ENCODE measurements at regions not wholly inside any gene's neighbourhood (a gene's known extent, or its start where the extent isn't known, plus 50 kb on each side); places are given as distances from the start of the nearest gene placed in this dataset.

DNA sequence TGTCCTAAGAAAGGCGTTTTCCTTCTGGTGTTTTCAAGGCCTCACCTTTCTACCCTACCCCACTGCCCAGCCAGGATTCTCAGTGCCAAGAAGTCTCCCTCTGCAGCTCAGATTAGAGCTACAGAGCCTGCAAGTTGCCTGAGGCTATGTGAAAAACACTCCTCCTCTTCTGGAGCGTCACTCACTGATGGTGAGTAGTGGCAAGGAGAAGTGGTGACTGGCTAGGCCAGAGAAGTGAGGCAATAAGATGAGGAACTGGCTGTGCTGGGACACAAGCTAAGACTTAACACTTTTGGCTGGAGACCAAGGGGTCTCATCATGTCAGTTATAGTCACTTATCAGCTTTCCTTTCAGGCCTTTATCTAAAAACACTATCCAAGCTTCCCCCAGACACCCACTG lies 86.7 kb upstream of the PRKAR2B start:
- Histone ChIP-seq H3K27ac (ENCODE audit: low read depth, low read length) (no peak overlapping the region), H3K36me3 (ENCODE audit: control insufficient read depth, insufficient read depth, low read length) (no peaks in the 10 kb centered on the region), H3K9me3 (ENCODE audit: control insufficient read depth, low read length) (no peaks in the 10 kb centered on the region), H3K4me1 (ENCODE audit: control insufficient read depth, insufficient read depth, low read length) (no peaks in the 10 kb centered on the region), H3K9ac (ENCODE audit: extremely low read depth, low read length, poor library complexity, severe bottlenecking) (no peak overlapping the region), H3K4me3 (ENCODE audit: low read length) (no peak overlapping the region), H3K27me3 (ENCODE audit: control insufficient read depth, insufficient read depth, low read length, poor library complexity, severe bottlenecking) (no peaks in the 10 kb centered on the region)
- no peaks in the 10 kb centered on the region for H3K36me3 Mint-ChIP-seq (ENCODE audit: low read depth)
- H3K4me1 Mint-ChIP-seq = peaks cover 2% of the 10 kb centered on the region
- DNase-seq = no peak
- H3K27me3 Mint-ChIP-seq (ENCODE audit: insufficient read depth) = no peaks in the 10 kb centered on the region
- H3K4me3 Mint-ChIP-seq = no peak overlapping the region
- TF ChIP-seq, protein P1, sequence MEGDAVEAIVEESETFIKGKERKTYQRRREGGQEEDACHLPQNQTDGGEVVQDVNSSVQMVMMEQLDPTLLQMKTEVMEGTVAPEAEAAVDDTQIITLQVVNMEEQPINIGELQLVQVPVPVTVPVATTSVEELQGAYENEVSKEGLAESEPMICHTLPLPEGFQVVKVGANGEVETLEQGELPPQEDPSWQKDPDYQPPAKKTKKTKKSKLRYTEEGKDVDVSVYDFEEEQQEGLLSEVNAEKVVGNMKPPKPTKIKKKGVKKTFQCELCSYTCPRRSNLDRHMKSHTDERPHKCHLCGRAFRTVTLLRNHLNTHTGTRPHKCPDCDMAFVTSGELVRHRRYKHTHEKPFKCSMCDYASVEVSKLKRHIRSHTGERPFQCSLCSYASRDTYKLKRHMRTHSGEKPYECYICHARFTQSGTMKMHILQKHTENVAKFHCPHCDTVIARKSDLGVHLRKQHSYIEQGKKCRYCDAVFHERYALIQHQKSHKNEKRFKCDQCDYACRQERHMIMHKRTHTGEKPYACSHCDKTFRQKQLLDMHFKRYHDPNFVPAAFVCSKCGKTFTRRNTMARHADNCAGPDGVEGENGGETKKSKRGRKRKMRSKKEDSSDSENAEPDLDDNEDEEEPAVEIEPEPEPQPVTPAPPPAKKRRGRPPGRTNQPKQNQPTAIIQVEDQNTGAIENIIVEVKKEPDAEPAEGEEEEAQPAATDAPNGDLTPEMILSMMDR (conservative IDR thresholded peaks at IDR 0.05) = no peak
- no peak overlapping the region for H3K27ac Mint-ChIP-seq
- no peaks in the 10 kb centered on the region for H3K9me3 Mint-ChIP-seq
- 89 to 100% methylated on average over 1 to 2 of the region's 2 CpGs for WGBS, 2 experiments (ENCODE audit: insufficient coverage in 1 of 2, insufficient read length in 1 of 2)

DNA sequence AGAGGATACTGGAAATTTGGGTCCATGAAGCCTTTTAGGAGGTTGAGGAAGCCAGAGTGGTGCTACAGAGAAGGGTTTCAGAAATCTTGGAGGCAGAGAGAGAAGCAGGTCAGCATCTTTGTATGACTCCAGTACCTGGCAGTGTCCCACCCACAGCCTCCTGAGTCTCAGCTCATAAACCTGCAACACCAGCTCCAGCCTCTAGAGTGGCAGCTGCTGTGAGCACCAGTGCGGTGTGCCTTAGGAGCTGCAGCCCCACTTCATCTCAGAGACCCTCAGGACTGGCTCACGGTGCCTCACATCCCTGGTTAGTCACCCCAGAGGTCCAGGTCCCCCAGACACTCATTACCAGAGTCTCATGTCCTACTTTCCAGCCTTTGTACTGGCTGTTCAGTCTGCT lies 84.8 kb upstream of the PRKAR2B start:
- no peaks in the 10 kb centered on the region for H3K27me3 ChIP-seq (ENCODE audit: control insufficient read depth, insufficient read depth, low read length, poor library complexity, severe bottlenecking)
- H3K27ac ChIP-seq (ENCODE audit: low read depth, low read length) = no peak overlapping the region
- H3K9me3 Mint-ChIP-seq = no peaks in the 10 kb centered on the region
- H3K27ac Mint-ChIP-seq = no peak overlapping the region
- H3K27me3 Mint-ChIP-seq (ENCODE audit: insufficient read depth) = no peaks in the 10 kb centered on the region
- no peak overlapping the region for H3K4me3 ChIP-seq (ENCODE audit: low read length)
- H3K9me3 ChIP-seq (ENCODE audit: control insufficient read depth, low read length) = no peaks in the 10 kb centered on the region
- H3K9ac ChIP-seq (ENCODE audit: extremely low read depth, low read length, poor library complexity, severe bottlenecking) = no peak overlapping the region
- 14 to 34% methylated on average over 1 to 2 of the region's 2 CpGs for WGBS, 2 experiments (ENCODE audit: insufficient coverage in 1 of 2, insufficient read length in 1 of 2)
- TF ChIP-seq, protein P1 (conservative IDR thresholded peaks at IDR 0.05) = peak; percentile 71
- H3K4me1 Mint-ChIP-seq = no peaks in the 10 kb centered on the region
- H3K4me3 Mint-ChIP-seq = no peak overlapping the region
- DNase-seq = peak; percentile 84
- H3K36me3 ChIP-seq (ENCODE audit: control insufficient read depth, insufficient read depth, low read length) = no peaks in the 10 kb centered on the region
- no peaks in the 10 kb centered on the region for H3K36me3 Mint-ChIP-seq (ENCODE audit: low read depth)
- no peaks in the 10 kb centered on the region for H3K4me1 ChIP-seq (ENCODE audit: control insufficient read depth, insufficient read depth, low read length)

- Mint-ChIP-seq H3K36me3 (ENCODE audit: low read depth) (no peaks in the 10 kb centered on the region), H3K27ac (no peak overlapping the region), H3K27me3 (ENCODE audit: insufficient read depth) (peaks cover 2% of the 10 kb centered on the region), H3K4me3 (no peak overlapping the region), H3K9me3 (no peaks in the 10 kb centered on the region), H3K4me1 (no peaks in the 10 kb centered on the region)
- WGBS, 2 experiments (ENCODE audit: insufficient coverage in 1 of 2, insufficient read length in 1 of 2) = 92% methylated on average over 2 of the region's 2 CpGs; no CpG with 5 or more reads in 1 of the 2 experiments
- DNase-seq = no peak
- H3K4me1 ChIP-seq (ENCODE audit: control insufficient read depth, insufficient read depth, low read length) = no peaks in the 10 kb centered on the region
- H3K36me3 ChIP-seq (ENCODE audit: control insufficient read depth, insufficient read depth, low read length) = no peaks in the 10 kb centered on the region
- no peak overlapping the region for H3K27ac ChIP-seq (ENCODE audit: low read depth, low read length)
- TF ChIP-seq, protein P1 (conservative IDR thresholded peaks at IDR 0.05) = no peak
- H3K27me3 ChIP-seq (ENCODE audit: control insufficient read depth, insufficient read depth, low read length, poor library complexity, severe bottlenecking) = no peaks in the 10 kb centered on the region
- H3K4me3 ChIP-seq (ENCODE audit: low read length) = no peak overlapping the region
- no peak overlapping the region for H3K9ac ChIP-seq (ENCODE audit: extremely low read depth, low read length, poor library complexity, severe bottlenecking)
- H3K9me3 ChIP-seq (ENCODE audit: control insufficient read depth, low read length) = no peaks in the 10 kb centered on the region
Measured at GRCh38 chr7:106962751-106963150, 81.8 kb upstream of the PRKAR2B start.
